Fibroblast of skin of right quadriceps (primary cell): ENCODE measurements at regions not wholly inside any gene's neighbourhood (a gene's known extent, or its start where the extent isn't known, plus 50 kb on each side); places are given as distances from the start of the nearest gene placed in this dataset.

Experiments
- DNase-seq: peaks from one replicate; pipeline ENCODE4 v3.0.0-alpha.2; 2013

DNA sequence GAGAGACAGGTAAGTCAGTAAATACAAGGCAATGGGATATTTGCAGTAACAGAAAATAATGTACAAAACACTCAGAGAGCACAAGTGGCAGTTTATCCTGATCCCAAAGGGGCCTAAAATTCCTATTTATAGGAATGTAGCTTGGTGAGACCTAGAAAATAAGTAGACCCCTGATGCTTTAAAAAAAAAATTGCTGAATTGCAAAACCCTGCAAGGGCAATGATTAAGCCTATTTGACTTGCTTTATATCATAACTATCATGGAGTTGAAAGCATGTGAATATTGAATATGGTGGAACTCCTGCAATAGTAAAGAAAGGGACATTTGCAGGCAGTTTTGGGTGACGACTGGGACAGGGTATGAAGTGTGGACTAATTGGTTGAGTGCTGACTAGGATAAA, 101.9 kb upstream of the C1orf21 start:
- no peak for DNase-seq

DNA sequence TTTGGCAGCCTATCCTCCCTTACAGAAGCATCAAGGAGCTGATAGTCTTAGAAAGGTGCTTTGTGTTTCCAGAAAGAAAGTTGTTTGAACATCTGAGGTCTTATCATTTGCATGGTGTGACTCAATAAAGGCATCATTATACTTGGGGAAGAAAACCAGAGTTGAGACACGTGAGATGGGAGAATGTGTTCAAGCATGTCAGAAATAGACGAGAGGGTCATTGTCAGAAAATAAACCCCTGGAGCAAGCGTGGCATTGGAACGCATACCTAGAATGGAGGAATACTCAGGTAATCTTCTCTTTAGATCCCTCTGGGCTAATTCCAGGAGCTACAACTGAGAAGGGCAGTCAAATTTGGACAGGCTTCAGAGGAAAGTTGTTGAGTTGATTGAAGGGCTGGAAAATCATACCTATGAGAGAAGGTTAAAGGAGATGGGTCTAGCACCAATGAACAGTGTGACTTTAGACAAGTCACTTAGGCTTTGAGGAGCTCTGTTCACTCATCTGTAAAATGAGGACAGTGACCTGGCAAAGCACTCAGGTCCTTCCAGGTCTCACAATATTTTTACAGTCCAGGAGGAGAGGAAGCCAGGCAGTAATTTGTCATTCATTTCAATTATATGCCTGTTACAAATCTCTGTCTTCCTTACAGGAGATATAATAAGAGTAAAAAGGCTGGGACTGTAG, 101.3 kb upstream of the C1orf21 start:
- DNase-seq: no peak

DNA sequence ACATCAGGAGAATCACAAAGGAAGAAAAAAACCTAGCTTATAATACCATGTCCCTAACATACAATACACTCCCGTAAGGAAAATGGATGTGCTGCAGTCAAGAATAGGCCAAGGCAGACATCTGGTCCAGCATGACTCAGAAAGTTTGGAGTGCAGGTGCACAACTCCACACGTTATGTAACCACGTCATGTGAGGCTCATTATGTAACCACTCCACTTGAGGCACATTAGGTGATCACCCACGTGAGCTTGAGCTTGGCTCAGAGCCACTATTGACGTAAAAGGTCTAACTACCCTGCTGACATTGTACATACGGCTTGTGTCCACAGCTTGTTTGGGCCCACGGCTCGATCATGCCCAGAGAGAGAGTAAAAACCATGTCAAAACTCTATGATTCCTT, 99.8 kb upstream of the C1orf21 start:
- no peak for DNase-seq

- DNase-seq: no peak
Measured at GRCh38 chr1:184289825-184290550, 96.8 kb upstream of the C1orf21 start.

GRCh38 chr1:184291701-184292100, 95.1 kb upstream of the C1orf21 start:
- no peak for DNase-seq

- DNase-seq: no peak
Measured at GRCh38 chr1:184292101-184292500, 94.7 kb upstream of the C1orf21 start.

DNA sequence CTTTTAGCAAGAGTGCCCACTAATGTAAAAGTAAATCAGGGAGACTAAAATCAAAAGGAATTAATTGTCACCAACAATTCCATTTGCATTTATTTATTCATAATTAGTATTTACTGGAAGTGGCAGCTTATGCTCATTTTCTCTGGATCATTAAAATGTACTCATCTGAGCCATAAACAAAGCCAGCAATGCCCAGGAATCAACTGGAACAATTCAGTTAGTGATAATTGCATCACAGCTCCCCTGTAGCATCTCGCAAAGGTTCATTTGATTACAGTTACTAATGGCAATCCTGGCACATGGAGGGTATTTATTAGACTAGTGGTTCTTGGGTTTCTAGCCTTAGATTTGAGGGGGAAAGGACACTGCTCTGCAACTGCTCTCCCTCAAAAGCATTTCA, 92.7 kb upstream of the C1orf21 start:
- DNase-seq: no peak

GRCh38 chr1:184296466-184297243, 90.2 kb upstream of the C1orf21 start:
- DNase-seq: peak; percentile 98

- DNase-seq: no peak
Measured at GRCh38 chr1:184297244-184297750, 89.5 kb upstream of the C1orf21 start.

GRCh38 chr1:184298440-184299405, 88.1 kb upstream of the C1orf21 start:
- no peak for DNase-seq

- DNase-seq: peak; percentile 94
Measured at GRCh38 chr1:184299406-184299790, 87.4 kb upstream of the C1orf21 start.

DNA sequence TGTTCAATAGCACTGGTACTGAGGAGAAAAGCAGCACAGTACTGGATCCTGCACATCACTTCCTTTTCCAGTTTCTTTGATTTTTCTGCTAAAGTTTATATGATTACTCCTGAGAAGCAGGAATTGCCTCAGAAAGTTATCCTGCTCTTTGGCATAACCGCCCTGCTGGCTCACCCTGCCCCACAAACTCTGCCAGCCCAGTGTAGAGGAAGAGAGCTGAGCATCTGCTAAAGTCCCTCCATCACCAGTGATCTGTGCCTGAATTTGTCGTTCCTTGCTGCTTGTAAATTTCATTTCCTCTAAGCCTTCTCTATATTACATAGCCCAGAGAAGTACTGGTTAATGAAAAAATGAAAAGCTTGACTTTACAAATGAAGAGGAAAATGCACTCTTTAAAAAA, 87.0 kb upstream of the C1orf21 start:
- no peak for DNase-seq

GRCh38 chr1:184300446-184300845, 86.4 kb upstream of the C1orf21 start:
- peak; percentile 48 for DNase-seq

DNA sequence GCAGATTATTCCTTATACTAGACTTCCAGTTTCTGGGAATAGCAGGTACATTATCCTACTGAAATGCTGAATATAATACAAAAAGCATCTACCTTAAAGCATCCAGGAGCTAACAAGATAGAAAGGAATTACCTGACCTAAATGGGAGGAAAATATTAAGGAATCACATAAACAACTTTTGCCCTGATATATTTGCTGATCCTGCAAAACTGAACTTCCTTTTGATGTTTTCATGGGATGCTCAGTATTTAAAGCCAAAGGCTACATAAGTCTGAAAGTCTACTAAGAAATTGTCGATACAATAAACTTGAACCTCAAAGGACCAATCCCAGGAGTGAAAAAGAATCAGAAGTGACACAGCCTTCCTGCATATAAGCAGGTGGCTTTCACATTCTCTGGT, 85.6 kb upstream of the C1orf21 start:
- DNase-seq: no peak

DNA sequence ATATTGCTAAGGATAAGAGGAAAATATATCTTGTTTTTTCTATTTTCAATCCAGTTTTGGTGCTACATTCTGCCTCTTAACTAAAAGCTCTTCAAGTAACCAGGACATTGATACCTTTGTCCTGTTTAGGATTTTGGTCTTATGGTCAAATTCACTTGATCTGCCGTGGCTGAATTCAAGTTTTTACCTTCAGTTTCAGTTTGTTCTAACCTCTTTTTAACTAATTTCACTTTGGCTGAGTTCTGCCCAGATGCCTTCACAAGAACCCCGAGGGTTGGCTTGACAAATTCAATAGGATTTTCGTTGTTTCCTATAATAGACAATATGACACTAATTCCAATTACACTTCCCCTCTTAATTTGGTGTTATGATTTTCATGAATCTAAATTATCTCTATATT, 84.5 kb upstream of the C1orf21 start:
- DNase-seq: no peak

- DNase-seq: no peak
Measured at GRCh38 chr1:184310157-184310819, 76.5 kb upstream of the C1orf21 start.

- DNase-seq: no peak
Measured at GRCh38 chr1:184311580-184311979, 75.2 kb upstream of the C1orf21 start.

DNA sequence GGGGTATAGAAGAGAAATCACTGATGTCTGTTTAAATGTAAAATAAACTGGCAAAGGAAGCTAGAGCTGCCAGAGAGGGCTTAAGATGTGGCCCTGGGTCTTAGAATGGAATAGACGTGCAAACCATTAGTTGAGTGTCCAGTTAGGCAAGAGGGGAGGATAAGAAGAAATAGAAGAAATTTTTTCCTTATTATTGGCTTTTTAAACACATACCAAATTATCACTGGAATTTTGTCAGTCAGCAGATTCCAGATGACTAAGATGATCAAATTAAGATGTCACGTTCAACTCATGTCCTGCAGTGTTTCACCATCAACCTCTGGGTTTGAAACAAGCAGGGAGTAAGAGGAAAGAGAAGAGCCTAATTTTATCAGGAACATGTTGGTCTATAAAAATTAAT, 71.6 kb upstream of the C1orf21 start:
- DNase-seq: peak; percentile 84

GRCh38 chr1:184319879-184320278, 67.0 kb upstream of the C1orf21 start:
- DNase-seq: no peak

GRCh38 chr1:184322253-184322652, 64.6 kb upstream of the C1orf21 start:
- no peak for DNase-seq

GRCh38 chr1:184324972-184325371, 61.9 kb upstream of the C1orf21 start:
- no peak for DNase-seq

DNA sequence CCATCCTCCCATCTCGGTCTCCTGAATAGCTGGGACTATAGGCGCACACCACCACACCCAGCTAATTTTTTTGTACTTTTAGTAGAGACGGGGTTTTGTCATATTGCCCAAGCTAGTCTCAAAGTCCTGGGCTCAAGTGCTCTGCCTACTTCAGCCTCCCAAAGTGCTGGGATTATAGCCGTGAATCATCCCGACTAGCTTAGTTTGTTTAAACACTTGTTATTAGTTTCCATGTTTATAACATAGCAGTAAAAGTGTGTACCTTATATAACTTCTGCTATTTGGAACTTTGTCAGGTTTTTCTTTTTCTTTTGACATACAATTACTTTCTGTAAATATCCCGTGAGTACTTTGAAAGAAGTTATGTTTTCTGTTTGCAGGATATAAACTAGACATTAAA, 60.6 kb upstream of the C1orf21 start:
- DNase-seq: no peak
